Right atrium auricular region (tissue), 2 donors: ENCODE measurements at regions not wholly inside any gene's neighbourhood (a gene's known extent, or its start where the extent isn't known, plus 50 kb on each side); places are given as distances from the start of the nearest gene placed in this dataset.

Source experiments
- DNase-seq: peaks from one replicate; pipeline ENCODE4 v3.0.0-alpha.2; 2019; ENCODE audit warnings: low spot score
- H3K27ac ChIP-seq, 2 donors: fragments of 200-600 bp; sonication (generic); 1 replicate in 1 of 2; 2 replicates in 1 of 2; pipeline ENCODE4 v1.5.1; 2016 to 2019
- H3K27me3 ChIP-seq, 2 donors: fragments of 200-600 bp; sonication (generic); one replicate each; pipeline versions ENCODE4 v1.5.1 to v1.6.0; 2017 to 2019
- H3K36me3 ChIP-seq: fragments of 200-600 bp; sonication (generic); one replicate; pipeline ENCODE4 v1.5.1; 2016
- H3K4me1 ChIP-seq, 2 donors: fragments of 200-600 bp; sonication (generic); one replicate each; pipeline versions ENCODE4 v1.5.1 to v1.6.0; 2017 to 2019
- H3K4me3 ChIP-seq, 2 donors: fragments of 200-600 bp; sonication (generic); 1 replicate in 1 of 2; 2 replicates in 1 of 2; pipeline ENCODE4 v1.5.1; 2017 to 2019; ENCODE audit warnings: mild to moderate bottlenecking in 1 of 2, moderate library complexity in 1 of 2
- H3K9me3 ChIP-seq, 2 donors: fragments of 200-600 bp; sonication (generic); one replicate each; pipeline ENCODE4 v1.5.1; 2019
- CTCF ChIP-seq, 2 donors: fragments of 200-600 bp; sonication (generic); IDR thresholded peaks; one replicate each; pipeline ENCODE4 v1.5.1; 2019; ENCODE audit warnings: antibody characterized with exemption in 2 of 2

- no peak overlapping the region for H3K4me3 ChIP-seq
- DNase-seq, result no peak
- no peaks in the 10 kb centered on the region for H3K4me1 ChIP-seq
- H3K27me3 ChIP-seq, result no peaks in the 10 kb centered on the region
- H3K27ac ChIP-seq, result no peak overlapping the region
- peaks cover 0 to 7% of the 10 kb centered on the region in 2 donors for H3K9me3 ChIP-seq
- no peaks in the 10 kb centered on the region for H3K36me3 ChIP-seq
- no peak for TF ChIP-seq CTCF (IDR thresholded peaks at IDR 0.05)
These were observed 56.4 kb upstream of the F13A1 start for GRCh38 chr6:6376845-6377244.

- Histone ChIP-seq H3K27me3 (no peaks in the 10 kb centered on the region), H3K36me3 (no peaks in the 10 kb centered on the region), H3K4me1 (no peaks in the 10 kb centered on the region), H3K27ac (no peak overlapping the region), H3K9me3 (peaks cover 0 to 7% of the 10 kb centered on the region in 2 donors), H3K4me3 (no peak overlapping the region)
- TF ChIP-seq CTCF (IDR thresholded peaks at IDR 0.05), result no peak
- no peak for DNase-seq
These were observed 57.2 kb upstream of the F13A1 start for GRCh38 chr6:6377621-6378020.

GRCh38 chr6:6379573-6379972 lies 59.1 kb upstream of the F13A1 start:
- no peak overlapping the region for H3K27ac ChIP-seq
- DNase-seq, result no peak
- no peak for TF ChIP-seq CTCF (IDR thresholded peaks at IDR 0.05)
- H3K36me3 ChIP-seq, result no peaks in the 10 kb centered on the region
- no peaks in the 10 kb centered on the region for H3K27me3 ChIP-seq
- no peaks in the 10 kb centered on the region for H3K4me1 ChIP-seq
- H3K4me3 ChIP-seq, result no peak overlapping the region
- no peaks in the 10 kb centered on the region for H3K9me3 ChIP-seq

GRCh38 chr6:6384520-6384919 lies 64.1 kb upstream of the F13A1 start:
- no peak for DNase-seq
- no peak overlapping the region for H3K27ac ChIP-seq
- no peaks in the 10 kb centered on the region for H3K9me3 ChIP-seq

GRCh38 chr6:6386010-6386409 lies 65.5 kb upstream of the F13A1 start:
- Histone ChIP-seq H3K9me3 (no peaks in the 10 kb centered on the region), H3K27ac (no peak overlapping the region), H3K4me1 (no peaks in the 10 kb centered on the region), H3K4me3 (no peak overlapping the region), H3K36me3 (no peaks in the 10 kb centered on the region), H3K27me3 (no peaks in the 10 kb centered on the region)
- TF ChIP-seq CTCF (IDR thresholded peaks at IDR 0.05), result no peak
- no peak for DNase-seq

More at GRCh38 chr6:6384520-6384919, 64.1 kb upstream of the F13A1 start:
- Histone ChIP-seq H3K36me3 (no peaks in the 10 kb centered on the region), H3K4me3 (no peak overlapping the region), H3K27me3 (no peaks in the 10 kb centered on the region), H3K4me1 (no peaks in the 10 kb centered on the region)
- TF ChIP-seq CTCF (IDR thresholded peaks at IDR 0.05), result no peak

- no peaks in the 10 kb centered on the region for H3K27me3 ChIP-seq
- H3K27ac ChIP-seq, result no peak overlapping the region
- TF ChIP-seq CTCF (IDR thresholded peaks at IDR 0.05), result no peak
- H3K4me1 ChIP-seq, result peaks cover 0 to 8% of the 10 kb centered on the region in 2 donors
- no peaks in the 10 kb centered on the region for H3K36me3 ChIP-seq
- no peak for DNase-seq
- H3K4me3 ChIP-seq, result no peak overlapping the region
- no peaks in the 10 kb centered on the region for H3K9me3 ChIP-seq
These were observed 70.6 kb upstream of the F13A1 start for GRCh38 chr6:6390849-6391602.
